ENCODE measurements at regions not wholly inside any gene's neighbourhood (a gene's known extent, or its start where the extent isn't known, plus 50 kb on each side); places are given as distances from the start of the nearest gene placed in this dataset.
A peak's percentile ranks its signal among the peaks of the same experiment; 100 is the strongest.

GRCh38 chr13:73757481-73758233 is 376.5 kb downstream of the KLF12 start:
- DNase-seq (ENCODE audit: low read depth), result no peak

- DNase-seq (ENCODE audit: low read depth), result peak; percentile 69
These were observed 379.4 kb downstream of the KLF12 start for GRCh38 chr13:73754727-73755292.

GRCh38 chr13:73754241-73754640 is 380.0 kb downstream of the KLF12 start:
- no peak for DNase-seq (ENCODE audit: low read depth)

GRCh38 chr13:73751290-73751689 is 382.9 kb downstream of the KLF12 start:
- DNase-seq (ENCODE audit: low read depth), result no peak

DNA sequence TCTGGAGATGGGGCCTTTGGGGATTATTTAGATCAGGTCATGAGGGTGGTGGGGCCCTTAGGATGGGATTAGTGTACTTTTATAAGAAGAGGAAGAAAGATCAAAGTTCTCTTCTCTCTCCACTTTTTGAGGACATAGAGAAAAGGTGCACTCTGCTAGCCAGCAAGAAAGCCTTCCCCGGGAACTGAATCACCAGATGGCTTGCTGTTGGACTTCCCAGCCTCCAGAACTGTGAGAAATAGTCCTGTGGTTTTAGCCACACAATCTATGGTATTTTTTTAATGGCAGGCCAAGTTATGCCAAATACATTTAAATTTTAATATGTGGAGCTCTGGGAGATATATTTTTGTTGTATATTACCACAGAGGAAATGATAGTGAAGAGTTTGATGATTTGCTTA is 385.8 kb downstream of the KLF12 start:
- no peak for DNase-seq (ENCODE audit: low read depth)

DNA sequence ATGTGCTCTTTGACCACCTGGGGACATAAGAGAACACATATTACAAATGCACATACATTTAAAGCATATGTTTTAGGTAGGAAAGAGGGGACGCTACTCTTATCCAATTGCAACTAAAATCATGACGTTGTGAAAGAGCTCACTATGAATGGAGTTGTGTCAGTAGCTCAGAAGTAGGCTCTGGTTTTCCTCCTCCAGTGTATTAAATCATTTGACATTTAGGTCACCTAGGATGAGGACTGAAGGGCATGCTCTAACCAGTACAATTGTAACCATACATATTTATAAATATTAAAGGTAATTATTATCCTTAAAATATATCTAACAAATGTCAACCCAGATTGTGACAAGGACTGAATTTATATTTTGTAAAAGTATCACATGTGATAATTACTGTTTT is 389.0 kb downstream of the KLF12 start:
- DNase-seq (ENCODE audit: low read depth), result no peak

DNA sequence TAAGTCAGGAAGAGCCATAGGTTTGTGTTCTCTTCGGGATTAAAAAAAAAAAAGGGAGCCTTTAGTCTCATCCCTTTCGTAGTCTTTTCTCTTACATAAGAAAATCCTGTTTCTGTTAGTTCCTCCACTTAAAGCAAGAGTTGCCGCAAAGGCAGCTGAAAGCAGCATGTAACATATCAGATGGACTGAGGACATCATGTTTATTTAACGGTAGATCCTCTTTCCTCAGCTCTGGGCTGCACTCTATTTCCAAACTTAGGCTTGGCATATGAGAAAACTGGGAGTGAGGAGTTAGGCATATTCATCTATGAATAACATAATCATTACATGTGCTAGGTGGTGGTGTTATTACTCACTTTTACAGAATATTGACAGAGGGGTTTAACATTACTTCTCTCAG is 391.2 kb downstream of the KLF12 start:
- no peak for DNase-seq (ENCODE audit: low read depth)

DNA sequence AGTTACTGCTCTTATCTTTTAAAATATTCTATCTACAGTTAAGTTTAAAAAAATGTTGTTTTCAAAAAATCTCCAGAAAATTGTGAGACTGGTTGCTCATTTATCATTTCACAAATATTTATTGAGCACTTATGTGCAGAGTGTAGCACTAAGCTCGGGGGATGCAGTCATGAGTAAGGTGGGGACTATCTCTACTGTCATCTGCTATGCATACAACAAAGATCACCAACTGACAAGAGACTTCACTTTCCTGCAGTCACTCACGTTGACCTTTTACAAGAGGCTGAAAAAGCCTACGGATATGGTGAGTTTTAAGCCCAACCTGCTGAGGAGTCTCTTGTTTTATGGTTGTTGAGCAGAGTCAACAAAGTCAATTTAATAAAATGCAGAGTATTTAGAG is 392.5 kb downstream of the KLF12 start:
- DNase-seq (ENCODE audit: low read depth), result no peak

- no peak for DNase-seq (ENCODE audit: low read depth)
These were observed 393.1 kb downstream of the KLF12 start for GRCh38 chr13:73741111-73741510.

GRCh38 chr13:73740666-73741065 is 393.5 kb downstream of the KLF12 start:
- no peak for DNase-seq (ENCODE audit: low read depth)

DNA sequence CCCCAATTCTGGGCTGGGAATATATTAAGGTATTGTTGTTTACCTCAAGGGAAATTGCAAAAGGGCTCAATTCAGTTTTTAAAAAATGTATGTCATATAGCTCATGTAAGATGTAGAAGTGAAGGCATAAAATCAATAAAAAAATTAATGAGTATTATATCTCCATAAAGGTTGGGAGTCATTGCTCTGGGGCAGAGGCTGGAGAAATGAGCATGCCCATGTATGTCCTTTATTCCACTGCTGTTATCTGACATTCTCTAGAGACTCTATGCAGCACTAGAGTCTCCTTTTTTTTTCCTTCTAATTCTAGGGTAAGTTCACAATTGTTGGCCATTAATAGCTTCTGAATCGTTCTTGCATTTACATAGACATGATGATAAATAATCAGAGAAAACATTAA is 394.8 kb downstream of the KLF12 start:
- DNase-seq (ENCODE audit: low read depth), result no peak

- peak; percentile 9 for DNase-seq (ENCODE audit: low read depth)
These were observed 395.6 kb downstream of the KLF12 start for GRCh38 chr13:73738626-73739025.

DNA sequence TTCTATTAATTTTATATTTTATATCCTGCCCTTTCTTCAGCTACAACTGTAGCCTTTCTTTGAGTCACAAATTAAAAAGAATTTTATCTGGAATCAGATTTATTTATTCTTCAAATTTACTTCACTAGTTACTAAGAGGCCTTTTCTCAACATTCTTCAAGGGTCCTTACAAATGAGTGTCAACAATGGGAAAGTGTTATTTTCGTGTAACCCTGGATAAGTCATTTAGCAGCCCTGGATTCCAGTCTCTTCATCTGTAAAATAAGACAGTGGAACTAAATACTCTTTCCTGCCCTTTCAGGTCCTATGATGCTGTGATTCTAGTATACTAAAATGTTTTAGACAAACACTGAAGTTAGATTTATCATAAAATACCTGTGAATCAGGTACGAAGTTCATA is 397.0 kb downstream of the KLF12 start:
- DNase-seq (ENCODE audit: low read depth), result no peak

DNA sequence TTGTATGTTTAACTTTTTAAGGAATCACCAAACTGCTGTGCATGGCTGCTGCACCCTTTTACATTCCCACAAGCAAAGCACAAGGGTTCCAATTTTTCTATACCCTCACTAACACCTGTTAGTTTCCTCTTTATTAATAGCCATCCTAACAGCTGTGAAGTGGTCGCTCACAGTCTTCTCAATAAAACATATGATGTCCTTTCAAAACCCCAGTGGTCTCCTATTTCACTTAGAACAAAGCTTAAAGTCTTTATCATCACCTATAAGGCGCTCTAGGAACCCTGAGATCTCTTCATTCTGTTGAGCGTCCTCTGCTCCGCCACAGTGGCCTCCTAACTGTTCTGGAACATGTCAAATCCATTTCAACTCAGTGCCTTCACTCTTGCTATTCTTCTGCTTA is 400.5 kb downstream of the KLF12 start:
- DNase-seq (ENCODE audit: low read depth), result peak; percentile 26

DNA sequence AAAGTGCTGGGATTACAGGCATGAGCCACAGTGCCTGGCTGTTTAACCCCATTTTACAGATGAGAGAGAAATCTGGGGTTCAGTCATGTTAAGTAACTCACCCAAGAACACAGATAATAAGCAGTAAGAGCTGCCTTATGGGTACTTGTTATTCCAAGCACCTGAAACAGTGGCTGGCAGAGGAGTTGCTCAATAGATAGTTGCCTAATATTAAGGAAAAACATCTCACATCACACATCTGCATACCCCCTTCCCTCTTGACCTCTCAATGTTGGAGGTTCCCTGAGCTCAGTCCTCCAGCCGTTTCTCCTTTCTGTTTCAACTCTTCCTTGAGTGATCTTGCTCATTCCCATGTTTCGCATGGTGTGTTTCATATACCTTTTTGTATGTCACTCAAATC is 401.9 kb downstream of the KLF12 start:
- DNase-seq (ENCODE audit: low read depth), result no peak

- DNase-seq (ENCODE audit: low read depth), result no peak
These were observed 402.6 kb downstream of the KLF12 start for GRCh38 chr13:73731564-73731963.

- DNase-seq (ENCODE audit: low read depth), result no peak
These were observed 404.2 kb downstream of the KLF12 start for GRCh38 chr13:73730014-73730413.

DNA sequence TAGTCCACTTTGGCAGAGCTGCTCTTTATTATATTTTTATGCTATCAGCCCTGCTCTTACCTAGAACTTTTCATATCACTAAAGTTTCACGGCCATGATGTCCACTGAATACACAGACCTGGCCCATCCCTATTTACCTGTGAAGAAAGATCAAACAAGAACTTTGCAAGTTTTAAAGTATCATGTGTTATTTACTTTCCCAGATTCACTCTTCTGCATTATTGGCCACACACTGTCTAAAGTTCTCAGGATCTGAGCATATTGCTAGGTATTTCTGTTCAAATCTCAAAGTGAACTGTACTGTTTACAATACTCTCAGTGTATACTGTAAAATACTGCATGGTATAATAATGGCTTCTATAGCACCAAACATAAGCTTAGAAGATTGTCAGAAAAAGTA is 405.2 kb downstream of the KLF12 start:
- DNase-seq (ENCODE audit: low read depth), result no peak

DNA sequence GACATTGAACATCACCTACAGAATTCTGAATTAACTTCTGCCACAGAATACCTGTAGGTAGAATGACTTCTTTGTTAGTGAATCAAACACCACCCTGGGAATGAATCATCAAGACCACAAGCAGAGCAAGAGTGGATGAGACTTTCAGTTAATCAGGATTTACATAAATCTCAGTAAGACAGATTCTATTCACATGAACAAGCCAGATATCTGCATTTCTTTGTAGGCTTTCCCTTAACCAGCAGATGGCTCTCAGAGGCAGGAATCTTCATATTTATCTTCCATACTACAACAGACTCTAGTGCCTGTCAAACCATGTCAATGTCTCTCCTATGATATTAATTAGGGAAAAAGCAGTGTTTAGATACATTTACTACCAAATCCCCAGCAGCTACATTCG is 412.1 kb downstream of the KLF12 start:
- peak; percentile 63 for DNase-seq (ENCODE audit: low read depth)

DNA sequence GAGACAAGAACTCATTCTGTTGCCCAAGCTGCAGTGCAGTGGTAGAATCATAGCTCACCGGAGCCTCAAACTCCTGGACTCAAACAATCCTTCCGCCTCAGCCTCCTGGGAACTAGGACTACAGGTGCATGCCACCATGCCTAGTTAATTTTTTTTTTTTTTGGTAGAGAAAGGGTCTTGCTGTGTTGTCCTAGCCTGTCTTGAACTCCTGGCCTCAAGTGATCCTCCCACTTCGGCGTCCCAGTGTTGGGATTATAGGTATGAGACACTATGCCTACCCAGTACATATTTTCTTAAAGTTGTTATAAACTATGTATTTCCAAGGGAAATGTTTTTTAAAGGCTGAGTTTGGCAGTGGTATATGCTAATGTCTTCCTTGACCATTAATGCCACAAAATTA is 412.6 kb downstream of the KLF12 start:
- no peak for DNase-seq (ENCODE audit: low read depth)

GRCh38 chr13:73720216-73720840 is 413.9 kb downstream of the KLF12 start:
- no peak for DNase-seq (ENCODE audit: low read depth)

DNA sequence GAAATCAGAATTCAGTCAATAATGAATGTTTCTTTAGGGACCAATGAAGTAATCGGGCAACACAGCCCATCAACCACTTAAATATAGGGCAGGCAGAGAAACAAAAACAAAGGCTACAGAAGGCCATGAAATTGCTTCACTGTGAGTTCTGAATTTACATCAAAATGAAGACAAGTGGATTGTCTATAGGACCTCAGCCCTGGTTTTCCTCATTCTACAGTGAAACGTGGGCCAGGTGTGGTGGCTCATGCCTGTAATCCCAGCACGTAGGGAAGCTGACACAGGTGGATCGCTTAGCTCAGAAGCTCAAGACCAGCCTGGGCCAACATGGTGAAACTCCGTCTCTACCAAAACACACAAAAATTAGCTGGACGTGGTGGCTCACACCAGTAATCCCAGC is 416.0 kb downstream of the KLF12 start:
- no peak for DNase-seq (ENCODE audit: low read depth)

- DNase-seq (ENCODE audit: low read depth), result peak; percentile 50
These were observed 416.6 kb downstream of the KLF12 start for GRCh38 chr13:73717632-73718031.
